ENCODE measurements at regions not wholly inside any gene's neighbourhood (a gene's known extent, or its start where the extent isn't known, plus 50 kb on each side); places are given as distances from the start of the nearest gene placed in this dataset.

- Mint-ChIP-seq H3K4me3 (ENCODE audit: unreplicated experiment) (no peak overlapping the region), H3K4me1 (ENCODE audit: unreplicated experiment) (no peaks in the 10 kb centered on the region), H3K27me3 (ENCODE audit: unreplicated experiment) (no peaks in the 10 kb centered on the region), H3K9me3 (ENCODE audit: unreplicated experiment) (peaks cover 12% of the 10 kb centered on the region), H3K36me3 (ENCODE audit: unreplicated experiment) (no peaks in the 10 kb centered on the region), H3K27ac (ENCODE audit: unreplicated experiment) (no peak overlapping the region)
- no peak for DNase-seq (ENCODE audit: extremely low spot score, unreplicated experiment)
- TF ChIP-seq CTCF (IDR thresholded peaks at IDR 0.05): no peak
These were observed 431.6 kb upstream of the MAOA start for GRCh38 chrX:43224496-43224895.

GRCh38 chrX:43225626-43226328 lies 430.3 kb upstream of the MAOA start:
- H3K9me3 Mint-ChIP-seq (ENCODE audit: unreplicated experiment): peaks cover 7% of the 10 kb centered on the region

GRCh38 chrX:43238461-43238945 lies 417.6 kb upstream of the MAOA start:
- H3K36me3 Mint-ChIP-seq (ENCODE audit: unreplicated experiment): no peaks in the 10 kb centered on the region
- H3K27ac Mint-ChIP-seq (ENCODE audit: unreplicated experiment): no peak overlapping the region
- peaks cover 21% of the 10 kb centered on the region for H3K9me3 Mint-ChIP-seq (ENCODE audit: unreplicated experiment)
- no peaks in the 10 kb centered on the region for H3K27me3 Mint-ChIP-seq (ENCODE audit: unreplicated experiment)
- no peaks in the 10 kb centered on the region for H3K4me1 Mint-ChIP-seq (ENCODE audit: unreplicated experiment)
- H3K4me3 Mint-ChIP-seq (ENCODE audit: unreplicated experiment): no peak overlapping the region
- DNase-seq (ENCODE audit: extremely low spot score, unreplicated experiment): no peak
- no peak for TF ChIP-seq CTCF (IDR thresholded peaks at IDR 0.05)

More at GRCh38 chrX:43225626-43226328, 430.3 kb upstream of the MAOA start:
- Mint-ChIP-seq H3K27me3 (ENCODE audit: unreplicated experiment) (no peaks in the 10 kb centered on the region), H3K4me3 (ENCODE audit: unreplicated experiment) (no peak overlapping the region), H3K36me3 (ENCODE audit: unreplicated experiment) (no peaks in the 10 kb centered on the region), H3K4me1 (ENCODE audit: unreplicated experiment) (no peaks in the 10 kb centered on the region), H3K27ac (ENCODE audit: unreplicated experiment) (no peak overlapping the region)
- DNase-seq (ENCODE audit: extremely low spot score, unreplicated experiment): no peak
- no peak for TF ChIP-seq CTCF (IDR thresholded peaks at IDR 0.05)

- H3K9me3 Mint-ChIP-seq (ENCODE audit: unreplicated experiment): peaks cover 21% of the 10 kb centered on the region
These were observed 416.7 kb upstream of the MAOA start for GRCh38 chrX:43239356-43239755.

More at GRCh38 chrX:43239356-43239755, 416.7 kb upstream of the MAOA start:
- Mint-ChIP-seq H3K4me3 (ENCODE audit: unreplicated experiment) (no peak overlapping the region), H3K27ac (ENCODE audit: unreplicated experiment) (no peak overlapping the region), H3K4me1 (ENCODE audit: unreplicated experiment) (no peaks in the 10 kb centered on the region), H3K27me3 (ENCODE audit: unreplicated experiment) (no peaks in the 10 kb centered on the region), H3K36me3 (ENCODE audit: unreplicated experiment) (no peaks in the 10 kb centered on the region)
- no peak for TF ChIP-seq CTCF (IDR thresholded peaks at IDR 0.05)
- no peak for DNase-seq (ENCODE audit: extremely low spot score, unreplicated experiment)
